NCI-H1436 treated with DMSO at 0.1 percent for 48 hours (cell line): ENCODE measurements at regions not wholly inside any gene's neighbourhood (a gene's known extent, or its start where the extent isn't known, plus 50 kb on each side); places are given as distances from the start of the nearest gene placed in this dataset.
"Not testable (repeated sequence)": the region's sequence is repeated elsewhere in the genome, so short reads cannot be mapped to it uniquely, and the experiment has no call there.

Experiments
- DNase-seq: peaks from one replicate; lab custom pipeline; 2025; lab: John Stamatoyannopoulos, UW

DNA sequence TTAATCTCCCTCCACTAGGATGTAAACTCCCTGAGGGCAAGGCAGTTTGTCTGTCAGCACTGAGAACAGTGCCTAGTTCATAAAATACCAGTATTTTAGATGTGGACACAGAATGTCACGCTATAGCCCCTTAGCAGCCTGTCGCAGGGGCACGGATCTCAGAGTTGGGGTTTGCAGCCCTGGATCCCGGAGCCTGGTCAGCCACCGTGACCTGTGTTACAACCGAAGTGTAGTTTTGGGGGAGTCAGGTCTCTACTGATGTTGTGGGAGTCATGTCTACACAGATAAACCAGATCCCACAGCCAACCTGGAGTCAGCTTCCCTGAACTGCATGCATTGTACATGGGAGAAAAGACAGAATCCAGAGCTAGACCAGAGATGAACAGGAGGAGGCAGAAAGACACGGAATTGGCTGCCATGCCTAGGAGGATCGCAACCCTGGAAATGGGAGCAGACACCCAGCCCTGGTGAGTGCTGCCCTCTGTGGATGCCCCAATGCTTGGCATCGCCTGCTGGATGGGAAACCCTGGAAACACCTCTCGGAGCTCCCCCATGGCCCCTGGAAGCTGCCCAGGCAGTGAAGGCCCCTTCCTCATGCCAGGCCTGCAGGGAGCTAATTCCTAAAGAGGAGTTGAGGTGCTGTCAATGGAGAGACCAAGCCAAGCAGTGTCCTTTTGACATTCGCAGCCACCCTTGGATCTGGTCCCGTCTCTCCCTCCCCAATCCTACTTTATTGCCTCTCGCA lies 851.3 kb downstream of the TBC1D22A start:
- DNase-seq, result no peak

GRCh38 chr22:47613181-47613580 lies 850.7 kb downstream of the TBC1D22A start:
- DNase-seq, result not testable (repeated sequence)

DNA sequence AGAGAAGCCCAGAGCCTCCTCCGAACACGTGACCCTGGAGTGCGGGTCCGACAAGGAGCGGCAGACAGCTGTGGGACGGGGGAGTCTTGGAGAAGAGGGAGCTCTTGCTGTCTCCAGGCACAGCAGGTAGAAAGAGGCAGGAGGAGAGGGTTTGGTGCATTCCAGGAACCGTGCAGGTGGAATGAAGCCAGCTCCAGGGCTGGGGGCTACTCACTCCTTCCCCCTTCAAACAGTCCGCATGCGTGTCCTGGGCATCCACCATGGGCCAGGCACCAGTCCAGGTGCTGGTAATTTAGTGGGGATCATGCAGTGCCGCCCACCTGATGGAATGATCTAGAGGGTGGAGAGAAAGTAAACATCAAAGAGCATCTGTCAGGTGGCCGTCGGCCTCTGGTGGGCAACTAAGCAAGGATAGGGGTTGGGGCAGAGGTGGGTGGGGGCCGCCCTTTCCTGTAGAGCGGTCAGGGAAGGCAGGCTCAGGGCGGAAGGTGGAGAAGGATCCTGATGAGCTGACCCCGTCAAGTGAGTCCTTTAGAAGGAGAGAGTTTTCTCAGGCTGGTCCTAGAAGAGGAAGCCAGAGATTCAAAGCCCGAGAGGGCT lies 850.0 kb downstream of the TBC1D22A start:
- no peak for DNase-seq

DNA sequence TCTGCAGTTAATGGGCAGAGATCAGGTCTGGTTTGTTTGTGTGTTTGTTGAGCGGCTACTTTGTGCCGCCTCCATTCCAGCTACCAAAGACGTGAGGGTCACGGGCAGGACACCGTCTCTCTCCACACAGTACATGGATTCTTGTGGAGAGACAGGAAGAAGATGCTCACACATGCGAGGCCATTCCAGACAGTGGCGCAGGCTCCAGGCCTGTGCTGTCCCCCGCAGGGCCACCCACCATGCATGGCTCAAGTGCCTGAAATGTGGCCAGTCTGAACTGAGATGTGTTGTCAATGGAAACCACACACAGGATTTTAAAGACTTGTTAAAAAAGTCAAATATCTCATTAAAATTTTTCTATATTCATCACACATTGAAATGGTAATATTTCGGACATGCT lies 848.3 kb downstream of the TBC1D22A start:
- no peak for DNase-seq

DNA sequence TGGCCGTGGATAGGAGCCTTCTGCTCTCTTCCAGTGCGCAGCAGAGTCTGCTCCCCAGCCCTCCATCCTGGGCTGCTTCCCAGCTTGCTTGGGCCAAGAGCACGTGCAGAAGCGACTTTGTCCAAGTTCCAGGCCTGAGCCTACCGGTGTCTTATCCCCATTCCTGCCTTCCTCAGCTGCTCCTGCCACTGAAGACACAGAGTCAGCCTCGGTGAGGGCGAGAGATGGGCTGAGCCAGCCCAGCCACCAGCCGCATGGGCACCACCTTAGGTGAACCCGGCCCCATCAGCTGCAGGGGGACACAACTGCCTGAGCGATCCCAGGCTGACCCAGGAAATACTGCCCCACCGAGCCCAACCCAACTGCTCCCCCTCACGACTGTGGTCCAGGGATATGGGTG lies 847.8 kb downstream of the TBC1D22A start:
- DNase-seq, result no peak

DNA sequence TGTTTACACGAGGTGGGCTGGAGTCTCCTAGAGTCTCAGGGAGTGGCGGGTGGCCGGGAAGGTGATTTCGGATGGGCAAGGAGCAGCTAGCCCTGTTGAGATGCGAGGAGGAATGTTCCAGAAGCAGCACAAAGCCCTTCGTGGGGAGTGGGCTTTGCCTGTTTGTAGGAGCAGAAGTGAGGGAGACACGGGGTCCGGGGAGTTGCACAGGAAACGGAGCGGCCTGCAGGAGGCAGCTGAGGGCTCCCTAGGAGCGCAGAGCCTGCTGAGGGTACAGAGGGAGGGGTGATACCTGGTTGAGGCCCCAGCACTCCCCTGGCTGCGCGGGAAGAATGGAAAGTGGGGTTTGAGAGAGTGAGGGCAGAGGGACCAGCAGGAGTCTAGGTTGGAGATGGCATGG lies 847.2 kb downstream of the TBC1D22A start:
- DNase-seq, result no peak

- no peak for DNase-seq
These were observed 846.0 kb downstream of the TBC1D22A start for GRCh38 chr22:47608421-47608820.

DNA sequence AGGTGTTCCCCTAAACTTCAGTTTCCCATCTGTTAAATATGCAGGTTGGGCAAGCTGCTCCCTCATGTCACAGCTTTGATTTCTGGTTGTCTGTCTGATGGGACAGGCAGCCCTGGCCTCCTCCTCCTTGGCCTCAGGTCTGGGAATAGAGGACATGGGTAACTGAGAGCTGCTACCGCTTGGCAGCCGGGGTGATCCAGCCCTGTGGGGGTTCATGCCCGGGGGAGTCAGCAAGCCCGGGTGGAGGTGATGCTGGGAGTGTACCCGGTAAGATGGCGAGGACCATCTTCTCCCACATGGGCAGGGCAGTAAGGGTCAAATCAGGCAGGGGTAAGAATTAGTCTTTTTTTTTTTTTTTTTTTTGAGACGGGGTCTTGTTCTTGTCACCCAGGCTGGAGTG lies 845.0 kb downstream of the TBC1D22A start:
- DNase-seq, result no peak

- no peak for DNase-seq
These were observed 844.0 kb downstream of the TBC1D22A start for GRCh38 chr22:47606426-47606825.

- DNase-seq, result no peak
These were observed 843.4 kb downstream of the TBC1D22A start for GRCh38 chr22:47605886-47606285.

GRCh38 chr22:47605441-47605840 lies 843.0 kb downstream of the TBC1D22A start:
- DNase-seq, result no peak

DNA sequence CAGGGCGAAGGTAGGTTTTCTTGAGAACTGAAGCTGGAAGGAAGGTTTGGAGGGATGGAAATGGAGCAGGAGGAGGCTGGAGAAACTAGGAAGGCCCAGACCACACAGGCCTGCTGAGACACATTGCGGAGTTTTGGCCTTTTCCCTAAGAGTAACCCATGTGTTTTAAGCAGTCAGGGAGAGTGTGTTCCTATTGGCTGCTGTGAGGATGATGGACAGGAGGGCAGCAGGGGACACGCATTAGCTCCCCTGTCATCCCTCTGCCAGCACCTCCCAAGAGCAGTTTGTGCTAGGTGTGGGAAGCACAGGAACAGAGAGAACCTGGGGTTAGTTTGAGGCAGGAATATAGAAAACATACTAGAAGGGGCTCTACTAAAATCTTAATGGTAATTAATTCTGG lies 842.1 kb downstream of the TBC1D22A start:
- no peak for DNase-seq

DNA sequence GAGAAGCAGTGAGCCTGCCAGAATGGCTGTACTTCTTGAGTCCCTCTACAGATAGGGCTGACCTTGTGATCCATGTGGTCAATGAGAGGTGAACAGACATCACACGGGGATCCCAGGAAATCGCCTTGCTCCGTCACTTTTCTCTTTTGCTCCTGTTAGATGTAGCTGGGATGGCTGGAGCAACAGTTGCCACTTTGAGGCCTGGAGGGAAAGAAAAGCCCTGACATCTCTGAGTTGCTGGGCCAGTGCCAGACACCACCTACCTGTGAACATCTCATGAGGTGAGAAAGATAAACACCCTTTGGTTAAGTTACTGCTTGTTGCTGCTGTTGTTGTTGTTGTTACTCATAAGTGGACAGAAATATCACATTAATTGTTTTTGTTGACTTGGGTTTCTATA lies 840.3 kb downstream of the TBC1D22A start:
- no peak for DNase-seq

DNA sequence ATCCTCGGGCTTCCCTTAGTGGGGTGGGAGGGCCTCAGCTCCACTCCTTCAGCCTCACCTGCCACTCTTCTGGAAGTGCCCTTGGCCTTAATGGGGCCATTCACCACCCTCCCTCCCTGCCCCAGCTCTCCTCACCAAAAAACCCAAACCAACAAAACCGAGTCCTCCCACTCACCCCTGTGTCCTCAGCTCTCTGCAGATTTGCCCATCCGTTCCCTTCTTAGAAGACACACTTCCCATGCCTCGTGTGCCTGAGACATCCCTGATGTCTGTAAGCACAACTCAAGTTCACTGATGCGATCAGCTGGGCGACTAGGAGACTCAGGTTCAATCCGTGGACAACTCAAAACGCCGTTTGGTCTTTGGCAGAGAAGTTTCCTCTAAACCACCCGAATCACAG lies 839.2 kb downstream of the TBC1D22A start:
- no peak for DNase-seq

GRCh38 chr22:47600791-47601625 lies 838.6 kb downstream of the TBC1D22A start:
- DNase-seq, result no peak

GRCh38 chr22:47600281-47600680 lies 837.8 kb downstream of the TBC1D22A start:
- no peak for DNase-seq

DNA sequence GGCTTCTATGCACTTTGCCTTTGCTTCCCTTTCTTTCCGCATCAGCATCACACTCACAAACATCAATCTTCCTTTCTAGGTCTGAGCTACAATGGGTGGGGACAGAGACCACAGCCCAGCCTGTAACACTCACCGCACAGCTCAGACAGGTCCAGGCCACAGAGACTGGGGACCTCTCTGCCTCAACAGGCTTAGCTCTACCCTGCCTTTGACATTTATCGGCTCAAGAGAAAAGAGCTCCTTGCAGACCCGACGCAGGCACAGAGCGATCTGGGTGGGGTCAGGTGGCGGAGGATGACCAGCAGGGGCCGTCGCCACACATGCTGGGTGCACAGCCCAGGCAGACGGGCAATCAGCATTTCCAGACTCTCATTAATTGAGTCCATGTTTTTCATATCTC lies 837.3 kb downstream of the TBC1D22A start:
- DNase-seq, result no peak

GRCh38 chr22:47598864-47599263 lies 836.4 kb downstream of the TBC1D22A start:
- no peak for DNase-seq

- no peak for DNase-seq
These were observed 834.6 kb downstream of the TBC1D22A start for GRCh38 chr22:47597041-47597440.

GRCh38 chr22:47596176-47596690 lies 833.8 kb downstream of the TBC1D22A start:
- DNase-seq, result no peak

DNA sequence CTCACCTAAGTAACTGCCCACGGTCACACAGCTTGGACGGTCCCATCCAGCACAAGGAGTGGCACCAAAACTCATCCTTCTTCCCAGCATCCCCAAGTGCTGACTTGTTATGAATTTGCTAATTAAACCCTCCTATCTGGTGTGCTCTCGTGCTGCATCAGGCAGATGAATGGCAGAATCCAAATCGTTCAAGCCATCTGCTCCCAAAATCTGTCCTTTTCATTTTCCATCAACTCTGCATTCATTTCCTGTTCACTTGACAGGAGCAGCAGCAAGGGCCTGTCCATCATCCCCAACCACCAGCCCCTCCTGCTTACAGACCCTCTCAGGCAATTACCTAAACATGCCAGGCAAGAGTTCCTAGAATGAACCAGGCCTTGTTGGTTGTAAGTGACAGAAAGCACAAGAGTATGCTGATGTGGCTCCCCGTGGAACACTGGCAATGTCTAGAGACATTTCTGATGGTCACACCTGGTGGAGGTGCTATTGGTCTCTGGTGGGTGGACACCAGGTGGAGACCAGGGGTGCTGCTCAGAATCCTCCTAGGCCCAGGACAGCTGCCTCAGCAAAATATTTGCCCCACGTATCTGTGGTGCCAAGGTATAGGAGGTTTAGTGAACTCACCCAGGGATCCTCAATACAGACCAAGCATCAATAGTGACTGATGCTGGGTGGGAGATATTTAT lies 832.5 kb downstream of the TBC1D22A start:
- DNase-seq, result no peak

GRCh38 chr22:47593911-47594311 lies 831.5 kb downstream of the TBC1D22A start:
- DNase-seq, result no peak
